ENCODE measurements at regions not wholly inside any gene's neighbourhood (a gene's known extent, or its start where the extent isn't known, plus 50 kb on each side); places are given as distances from the start of the nearest gene placed in this dataset.

- H3K4me3 ChIP-seq (replicated peaks; ENCODE audit: low read depth, low read length), result no peak overlapping the region
- no peak for DNase-seq (ENCODE audit: extremely low read depth, low read depth)
- TF ChIP-seq, protein P1, sequence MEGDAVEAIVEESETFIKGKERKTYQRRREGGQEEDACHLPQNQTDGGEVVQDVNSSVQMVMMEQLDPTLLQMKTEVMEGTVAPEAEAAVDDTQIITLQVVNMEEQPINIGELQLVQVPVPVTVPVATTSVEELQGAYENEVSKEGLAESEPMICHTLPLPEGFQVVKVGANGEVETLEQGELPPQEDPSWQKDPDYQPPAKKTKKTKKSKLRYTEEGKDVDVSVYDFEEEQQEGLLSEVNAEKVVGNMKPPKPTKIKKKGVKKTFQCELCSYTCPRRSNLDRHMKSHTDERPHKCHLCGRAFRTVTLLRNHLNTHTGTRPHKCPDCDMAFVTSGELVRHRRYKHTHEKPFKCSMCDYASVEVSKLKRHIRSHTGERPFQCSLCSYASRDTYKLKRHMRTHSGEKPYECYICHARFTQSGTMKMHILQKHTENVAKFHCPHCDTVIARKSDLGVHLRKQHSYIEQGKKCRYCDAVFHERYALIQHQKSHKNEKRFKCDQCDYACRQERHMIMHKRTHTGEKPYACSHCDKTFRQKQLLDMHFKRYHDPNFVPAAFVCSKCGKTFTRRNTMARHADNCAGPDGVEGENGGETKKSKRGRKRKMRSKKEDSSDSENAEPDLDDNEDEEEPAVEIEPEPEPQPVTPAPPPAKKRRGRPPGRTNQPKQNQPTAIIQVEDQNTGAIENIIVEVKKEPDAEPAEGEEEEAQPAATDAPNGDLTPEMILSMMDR (IDR thresholded peaks at IDR 0.05; ENCODE audit: low read depth, low read length, missing control alignments), result no peak
Measured at GRCh38 chr5:23026252-23027170, 173.4 kb upstream of the CDH12 start.

DNA sequence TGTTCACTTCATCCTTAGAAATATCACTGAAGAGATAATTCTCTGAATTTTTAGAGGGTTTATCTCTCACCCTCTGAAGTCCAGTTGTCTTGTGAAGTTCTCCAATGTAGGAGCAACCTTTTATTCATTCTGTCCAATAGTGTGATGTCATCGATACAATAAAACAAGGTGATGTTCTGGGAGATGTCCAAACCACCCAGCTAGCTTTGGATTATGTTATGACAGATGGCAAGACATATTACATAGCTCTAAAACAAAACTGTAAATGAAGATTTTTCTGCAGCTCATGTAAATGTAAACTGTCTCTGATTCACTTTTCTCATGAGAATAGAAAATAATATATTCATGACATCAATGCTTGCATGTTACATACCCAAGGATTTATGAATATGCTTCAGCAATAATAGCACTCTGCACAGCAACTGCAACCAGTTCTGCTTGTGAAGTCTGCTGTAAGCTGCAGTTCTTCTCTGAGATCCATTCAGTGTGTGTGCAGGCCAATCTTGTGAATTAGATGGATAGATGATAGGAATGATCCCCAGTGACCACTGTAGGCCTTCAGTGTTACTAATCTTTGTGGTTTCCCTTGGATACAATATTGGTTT lies 172.6 kb upstream of the CDH12 start:
- TF ChIP-seq, protein P1 (IDR thresholded peaks at IDR 0.05; ENCODE audit: low read depth, low read length, missing control alignments), result no peak
- H3K4me3 ChIP-seq (replicated peaks; ENCODE audit: low read depth, low read length), result no peak overlapping the region
- no peak for DNase-seq (ENCODE audit: extremely low read depth, low read depth)

GRCh38 chr5:23024470-23024869 lies 171.3 kb upstream of the CDH12 start:
- no peak for DNase-seq (ENCODE audit: extremely low read depth, low read depth)
- TF ChIP-seq, protein P1 (IDR thresholded peaks at IDR 0.05; ENCODE audit: low read depth, low read length, missing control alignments), result no peak
- no peak overlapping the region for H3K4me3 ChIP-seq (replicated peaks; ENCODE audit: low read depth, low read length)

DNA sequence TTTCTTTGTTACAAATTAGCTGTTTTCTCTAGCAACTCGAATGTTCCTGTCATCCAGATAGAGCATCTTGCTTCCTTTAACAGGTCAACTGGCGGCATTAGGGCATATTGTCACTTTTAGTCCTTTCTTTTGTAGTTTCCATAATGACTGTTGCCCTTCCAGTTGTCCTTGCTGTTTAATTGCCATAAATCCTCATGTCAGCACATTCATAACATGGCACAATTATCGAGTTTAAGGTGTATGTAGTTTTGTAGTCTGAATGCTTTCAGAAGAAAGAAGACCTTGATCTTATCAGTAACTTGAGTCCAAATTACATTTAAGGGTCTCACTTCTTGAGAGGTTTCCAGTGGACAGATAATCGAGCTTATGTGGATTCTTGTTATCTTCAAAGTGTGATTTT lies 161.7 kb upstream of the CDH12 start:
- TF ChIP-seq, protein P1 (IDR thresholded peaks at IDR 0.05; ENCODE audit: low read depth, low read length, missing control alignments), result no peak
- no peak overlapping the region for H3K4me3 ChIP-seq (replicated peaks; ENCODE audit: low read depth, low read length)
- no peak for DNase-seq (ENCODE audit: extremely low read depth, low read depth)

DNA sequence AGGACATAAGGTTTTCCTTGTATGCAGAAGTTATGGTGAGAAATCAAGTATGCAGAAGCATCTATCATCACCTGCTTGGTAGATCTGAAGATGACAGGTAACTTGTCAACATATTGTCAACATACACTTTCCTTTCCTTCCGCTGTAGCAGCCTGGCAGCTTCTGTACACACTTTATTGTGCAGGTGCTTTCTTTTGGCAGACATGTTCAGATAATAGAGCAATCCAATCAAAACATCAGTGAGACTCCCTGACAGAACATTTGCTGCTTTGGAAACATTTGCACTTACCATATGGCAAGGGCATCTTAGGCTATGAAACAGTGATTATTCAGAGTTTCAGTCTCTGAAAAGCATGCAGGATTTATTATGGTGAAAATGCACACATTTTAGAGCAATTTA lies 161.1 kb upstream of the CDH12 start:
- no peak for DNase-seq (ENCODE audit: extremely low read depth, low read depth)
- TF ChIP-seq, protein P1 (IDR thresholded peaks at IDR 0.05; ENCODE audit: low read depth, low read length, missing control alignments), result no peak
- H3K4me3 ChIP-seq (replicated peaks; ENCODE audit: low read depth, low read length), result no peak overlapping the region

- DNase-seq (ENCODE audit: extremely low read depth, low read depth), result no peak
- H3K4me3 ChIP-seq (replicated peaks; ENCODE audit: low read depth, low read length), result no peak overlapping the region
- TF ChIP-seq, protein P1 (IDR thresholded peaks at IDR 0.05; ENCODE audit: low read depth, low read length, missing control alignments), result no peak
Measured at GRCh38 chr5:23013395-23013998, 160.4 kb upstream of the CDH12 start.

Data from HFF-Myc (cell line).